IPS-20b (cell line): ENCODE measurements at regions not wholly inside any gene's neighbourhood (a gene's known extent, or its start where the extent isn't known, plus 50 kb on each side); places are given as distances from the start of the nearest gene placed in this dataset.

Source experiments
- H3K27ac ChIP-seq: one replicate; pipeline ENCODE4 v1.5.1; 2013; ENCODE audit warnings: low read length
- H3K27me3 ChIP-seq: 2 replicates; pipeline ENCODE4 v1.6.1; 2013; ENCODE audit warnings: mild to moderate bottlenecking, low read length, inconsistent platforms; ENCODE audit not compliant: insufficient read depth
- H3K36me3 ChIP-seq: 2 replicates; pipeline ENCODE4 v1.6.1; 2013; ENCODE audit warnings: low read depth, mild to moderate bottlenecking, inconsistent platforms, low read length, moderate library complexity; ENCODE audit not compliant: insufficient read depth
- H3K4me1 ChIP-seq: 2 replicates; pipeline ENCODE4 v1.6.1; 2013; ENCODE audit warnings: mild to moderate bottlenecking, control low read depth, inconsistent platforms, low read length, moderate library complexity; ENCODE audit not compliant: insufficient read depth
- H3K4me3 ChIP-seq: 2 replicates; pipeline ENCODE4 v1.5.1; 2013; ENCODE audit warnings: mild to moderate bottlenecking, low read length, inconsistent platforms
- H3K9ac ChIP-seq: 2 replicates; pipeline ENCODE4 v1.6.1; 2013; ENCODE audit warnings: low read depth, mild to moderate bottlenecking, inconsistent platforms, low read length, moderate library complexity
- H3K9me3 ChIP-seq: 2 replicates; pipeline ENCODE4 v1.6.1; 2013; ENCODE audit warnings: mild to moderate bottlenecking, low read depth, low read length, inconsistent platforms; ENCODE audit not compliant: insufficient read depth

DNA sequence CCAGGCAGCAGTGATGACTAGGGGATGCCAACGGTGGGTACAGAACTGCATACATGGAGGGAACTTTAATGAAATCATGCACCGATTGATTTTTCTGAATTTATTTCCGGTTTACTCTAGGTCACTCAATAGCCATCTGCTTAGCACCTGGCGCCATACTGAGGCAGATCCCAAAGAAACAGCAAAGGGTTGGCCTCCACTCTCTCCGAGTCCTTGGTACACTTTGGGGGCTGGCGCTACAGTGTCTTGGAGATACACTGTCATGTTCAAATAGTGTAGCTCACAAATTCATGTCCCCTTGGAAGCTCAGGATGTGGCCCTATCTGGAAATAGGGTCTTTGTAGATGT lies 116.3 kb downstream of the BOD1 start:
- Histone ChIP-seq H3K4me3 (no peak overlapping the region), H3K9me3 (no peaks in the 10 kb centered on the region), H3K9ac (no peak overlapping the region), H3K4me1 (peaks cover 8% of the 10 kb centered on the region; the same call in 1 of the 2 replicates), H3K36me3 (no peaks in the 10 kb centered on the region), H3K27ac (no peak overlapping the region), H3K27me3 (no peaks in the 10 kb centered on the region)

DNA sequence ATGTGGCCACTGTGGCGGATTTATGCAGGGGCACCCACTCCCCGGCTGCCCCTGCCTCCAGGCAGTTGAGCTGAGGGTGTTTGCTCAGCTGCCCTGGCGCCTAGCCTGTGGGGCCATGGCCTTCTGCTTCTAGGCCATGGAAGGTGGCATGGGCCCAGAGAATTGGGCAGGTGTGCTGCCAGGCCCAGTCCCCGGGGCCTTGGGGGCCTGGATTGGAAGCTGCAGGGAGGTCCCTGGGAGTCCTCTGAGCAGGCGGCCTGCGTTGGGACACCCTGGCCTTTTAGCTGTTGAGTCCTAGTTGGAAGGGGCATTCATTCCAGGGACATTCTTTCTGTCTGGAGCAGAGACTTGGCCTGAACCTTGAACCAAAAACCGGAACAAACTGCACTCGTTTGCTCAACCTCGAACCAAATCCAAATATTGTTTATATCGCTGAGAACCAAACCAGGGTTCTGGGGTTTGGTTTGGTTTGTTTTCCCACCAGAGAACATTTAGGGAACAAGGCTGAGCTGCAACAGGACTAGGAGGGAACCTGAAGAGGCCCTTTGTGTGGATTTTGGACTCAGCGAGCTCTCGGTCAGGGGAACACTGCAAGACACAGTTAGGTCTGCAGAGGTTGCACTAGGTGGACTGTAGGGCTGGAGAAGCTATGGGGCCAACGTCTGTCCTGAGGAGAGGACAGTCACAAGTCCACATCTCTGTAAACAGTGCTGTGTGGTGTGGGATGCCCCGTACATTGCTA lies 116.8 kb downstream of the BOD1 start:
- Histone ChIP-seq H3K27ac (no peak overlapping the region), H3K27me3 (no peaks in the 10 kb centered on the region), H3K9ac (no peak overlapping the region; the same call in 1 of the 2 replicates), H3K36me3 (no peaks in the 10 kb centered on the region), H3K4me1 (peaks cover 8% of the 10 kb centered on the region; the same call in 1 of the 2 replicates), H3K4me3 (no peak overlapping the region), H3K9me3 (no peaks in the 10 kb centered on the region)

DNA sequence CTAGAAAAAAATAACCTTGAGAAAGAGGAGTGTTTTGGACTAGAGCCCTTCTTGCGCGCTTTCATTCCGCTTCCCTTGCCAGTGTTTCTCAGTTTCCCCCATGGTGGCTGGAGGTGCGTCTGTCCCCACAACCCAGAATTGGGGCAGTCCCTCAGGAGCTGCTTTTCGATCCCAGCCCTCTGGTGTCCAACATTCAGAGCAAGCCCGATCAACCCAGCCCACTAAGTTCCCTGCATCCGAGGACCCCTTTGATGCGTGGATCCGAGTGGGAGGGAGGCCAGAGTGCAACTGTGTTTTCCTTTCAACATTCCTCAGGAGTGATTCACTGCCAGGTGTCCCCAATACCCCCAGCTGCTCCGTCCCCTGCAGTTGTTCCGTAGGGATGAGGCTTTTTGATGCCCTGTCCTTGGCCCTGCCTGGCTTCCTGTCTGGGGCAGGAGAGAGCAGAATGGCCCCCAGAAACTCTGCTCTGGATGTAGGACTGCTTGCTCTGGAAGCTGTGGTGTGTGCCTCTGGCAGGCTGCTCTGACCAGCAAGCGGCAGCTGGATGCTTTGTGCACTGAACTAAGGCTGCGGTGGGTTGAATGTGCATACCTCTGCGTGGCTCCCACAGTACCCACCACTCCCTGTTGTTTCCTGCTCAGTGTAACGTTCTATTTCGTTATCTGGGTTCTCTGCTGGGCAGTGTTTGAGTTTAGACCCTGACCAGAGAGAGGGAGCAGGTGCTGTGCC lies 117.5 kb downstream of the BOD1 start:
- peaks cover 8% of the 10 kb centered on the region; the same call in 1 of the 2 replicates for H3K4me1 ChIP-seq
- no peak overlapping the region for H3K27ac ChIP-seq
- H3K9ac ChIP-seq: no peak overlapping the region; the same call in 1 of the 2 replicates
- H3K9me3 ChIP-seq: no peaks in the 10 kb centered on the region
- H3K4me3 ChIP-seq: no peak overlapping the region
- no peaks in the 10 kb centered on the region for H3K36me3 ChIP-seq
- no peaks in the 10 kb centered on the region for H3K27me3 ChIP-seq

DNA sequence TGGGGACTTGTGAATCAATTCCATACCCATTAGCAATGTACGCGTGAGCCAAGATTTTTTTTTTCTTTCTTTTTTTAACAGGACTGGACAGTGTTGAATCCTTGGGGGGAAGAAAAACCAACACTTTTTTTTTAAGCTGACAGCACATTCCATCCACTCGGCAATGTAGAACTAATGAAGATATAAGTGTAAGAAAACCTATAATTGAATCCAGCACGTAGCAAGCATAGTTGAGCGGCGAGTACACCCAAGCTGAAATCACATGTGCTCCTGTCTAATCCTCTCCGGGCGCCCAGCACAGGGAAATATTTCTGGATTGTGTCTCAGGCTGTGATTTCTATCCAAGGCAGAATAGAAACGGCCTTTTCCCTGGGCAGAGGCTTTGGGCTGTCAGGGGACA lies 118.2 kb downstream of the BOD1 start:
- Histone ChIP-seq H3K27me3 (no peaks in the 10 kb centered on the region), H3K9ac (no peak overlapping the region), H3K27ac (no peak overlapping the region), H3K9me3 (no peaks in the 10 kb centered on the region), H3K36me3 (no peaks in the 10 kb centered on the region), H3K4me1 (peaks cover 8% of the 10 kb centered on the region; the same call in 1 of the 2 replicates), H3K4me3 (no peak overlapping the region)

DNA sequence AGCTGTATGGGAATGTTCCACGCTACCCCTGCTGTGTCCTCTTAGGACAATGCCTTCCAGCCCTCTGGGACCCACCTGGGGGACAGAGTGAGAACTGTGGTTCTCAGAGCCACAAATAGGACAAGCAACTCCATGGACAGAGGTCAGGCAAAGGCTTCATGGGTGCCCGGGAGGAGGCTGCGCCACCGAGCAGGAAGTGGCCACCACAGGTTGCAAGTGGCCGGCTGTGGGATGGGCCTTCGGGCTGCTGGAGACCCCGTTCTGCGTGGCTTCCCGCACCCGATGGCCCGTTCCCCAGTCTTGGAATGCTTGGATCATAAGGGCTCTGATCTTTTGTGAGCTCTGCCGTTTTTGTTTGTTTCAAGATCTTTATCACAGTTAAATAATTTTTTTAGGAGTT lies 118.8 kb downstream of the BOD1 start:
- Histone ChIP-seq H3K4me3 (no peak overlapping the region), H3K36me3 (no peaks in the 10 kb centered on the region), H3K27me3 (no peaks in the 10 kb centered on the region), H3K9me3 (no peaks in the 10 kb centered on the region), H3K9ac (no peak overlapping the region), H3K27ac (no peak overlapping the region), H3K4me1 (peaks cover 8% of the 10 kb centered on the region; the same call in 1 of the 2 replicates)

DNA sequence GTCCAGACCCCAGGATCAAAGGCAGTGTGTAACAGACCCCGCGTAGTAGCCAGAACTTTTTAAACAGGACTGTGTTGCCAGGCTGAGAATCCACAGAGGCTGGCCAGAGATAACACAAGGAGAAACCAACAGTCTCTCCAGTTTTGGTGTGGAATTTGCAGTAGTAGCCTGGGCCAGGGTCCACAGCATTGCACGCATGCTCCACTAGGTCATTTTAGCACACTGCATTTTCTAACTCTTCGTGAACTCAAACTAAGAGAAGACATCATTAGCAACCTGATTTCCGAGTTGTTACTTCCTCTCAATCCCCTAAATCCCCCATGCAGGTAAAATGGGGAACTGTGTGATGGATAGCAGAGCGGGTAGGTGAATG lies 119.6 kb downstream of the BOD1 start:
- H3K27ac ChIP-seq: no peak overlapping the region
- H3K9ac ChIP-seq: no peak overlapping the region
- peaks cover 8% of the 10 kb centered on the region; the same call in 1 of the 2 replicates for H3K4me1 ChIP-seq
- no peaks in the 10 kb centered on the region for H3K36me3 ChIP-seq
- no peaks in the 10 kb centered on the region for H3K27me3 ChIP-seq
- no peaks in the 10 kb centered on the region for H3K9me3 ChIP-seq
- H3K4me3 ChIP-seq: no peak overlapping the region

DNA sequence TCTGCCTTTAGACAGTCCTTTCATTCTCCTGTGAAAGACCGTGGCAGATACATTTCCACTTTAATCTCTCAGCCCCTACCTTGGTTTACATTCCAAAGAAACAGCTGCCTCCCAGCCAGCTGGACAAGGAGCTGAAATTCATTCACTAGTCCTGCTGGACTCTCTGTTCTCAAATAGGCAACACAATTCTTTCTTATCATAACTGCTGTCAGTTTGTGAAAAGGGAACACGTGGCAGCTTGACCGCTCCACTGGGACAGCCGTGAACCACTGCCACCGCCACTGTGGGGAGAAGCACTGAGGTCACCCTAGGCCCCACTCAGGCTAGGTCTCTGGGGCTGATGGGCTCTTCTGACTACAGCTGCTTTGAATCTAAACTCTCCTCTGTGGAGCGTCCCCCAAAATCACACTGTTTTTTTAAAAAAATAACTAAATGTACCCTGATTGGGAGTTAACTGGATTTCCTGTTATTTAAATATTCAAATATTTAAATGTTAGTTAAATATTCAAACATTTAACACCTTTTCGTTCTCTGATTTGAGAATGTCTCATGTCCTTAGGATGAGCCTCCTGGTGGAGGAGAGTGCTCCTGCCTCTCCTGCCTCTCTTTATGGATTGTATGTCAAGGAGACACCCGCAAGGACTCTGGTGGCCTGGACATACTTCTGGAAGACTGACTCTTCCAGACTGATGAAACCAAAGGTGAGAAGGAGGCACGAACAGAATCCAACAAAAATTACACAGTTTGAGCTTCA lies 120.1 kb downstream of the BOD1 start:
- Histone ChIP-seq H3K4me3 (no peak overlapping the region), H3K9ac (no peak overlapping the region), H3K36me3 (no peaks in the 10 kb centered on the region), H3K27me3 (no peaks in the 10 kb centered on the region), H3K9me3 (no peaks in the 10 kb centered on the region), H3K27ac (no peak overlapping the region), H3K4me1 (peaks cover 8% of the 10 kb centered on the region; the same call in 1 of the 2 replicates)

DNA sequence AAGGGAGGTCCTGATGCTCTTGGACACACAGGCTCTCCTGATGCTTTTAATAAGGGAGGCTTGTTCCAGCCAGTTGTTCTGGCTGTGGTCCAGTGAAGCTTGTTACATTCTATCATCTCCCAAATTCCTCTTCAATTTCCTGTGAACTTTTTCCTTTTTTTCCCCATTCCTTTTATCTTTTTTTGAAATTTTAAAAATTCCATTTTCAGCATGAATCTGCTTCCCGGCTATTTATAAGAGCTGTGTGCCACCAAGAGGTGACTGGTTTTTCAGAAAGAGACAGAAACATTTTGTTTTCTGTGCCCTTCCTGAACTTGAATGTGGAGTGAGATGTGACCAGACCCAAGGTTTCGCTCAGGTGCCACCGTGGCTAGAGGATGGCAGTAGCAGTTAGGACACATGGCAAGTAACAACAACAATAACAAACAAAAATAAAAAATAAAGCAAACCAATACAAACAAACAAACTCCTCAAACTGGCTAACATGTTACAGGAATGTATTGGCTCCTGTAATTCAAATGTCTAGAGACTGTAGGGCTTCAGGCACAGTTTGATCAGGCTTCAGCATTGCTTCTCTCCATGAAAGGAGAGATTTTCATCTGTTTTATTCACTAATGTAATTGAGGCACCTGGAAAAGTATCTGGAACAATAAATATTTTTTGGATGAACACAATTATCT lies 121.1 kb downstream of the BOD1 start:
- Histone ChIP-seq H3K4me1 (peaks cover 8% of the 10 kb centered on the region; the same call in 1 of the 2 replicates), H3K9me3 (no peaks in the 10 kb centered on the region), H3K9ac (no peak overlapping the region), H3K4me3 (no peak overlapping the region), H3K27me3 (no peaks in the 10 kb centered on the region), H3K27ac (no peak overlapping the region), H3K36me3 (no peaks in the 10 kb centered on the region)

DNA sequence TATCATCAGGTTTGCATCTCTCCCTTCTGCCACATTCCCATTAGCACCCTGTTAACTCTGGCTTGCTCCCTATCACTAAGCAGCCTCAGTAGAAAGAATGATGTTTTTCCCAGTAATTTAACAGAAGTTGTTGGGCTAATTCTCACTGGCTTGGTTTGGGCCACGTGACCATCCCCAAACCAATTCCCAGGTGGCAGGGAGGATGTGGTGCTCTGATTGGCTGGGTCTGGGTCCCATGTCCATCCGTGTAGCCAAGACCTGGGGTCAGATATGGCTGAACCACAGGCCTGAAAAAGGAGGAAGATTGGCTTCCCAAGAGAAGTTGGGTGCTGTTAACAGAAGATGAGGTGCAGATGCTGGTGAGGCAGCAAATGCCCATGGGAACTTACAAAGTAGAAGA lies 122.0 kb downstream of the BOD1 start:
- H3K9me3 ChIP-seq: no peaks in the 10 kb centered on the region
- no peaks in the 10 kb centered on the region for H3K27me3 ChIP-seq
- H3K36me3 ChIP-seq: no peaks in the 10 kb centered on the region
- H3K4me1 ChIP-seq: peaks cover 8% of the 10 kb centered on the region; the same call in 1 of the 2 replicates
- no peak overlapping the region for H3K9ac ChIP-seq
- no peak overlapping the region for H3K4me3 ChIP-seq
- H3K27ac ChIP-seq: no peak overlapping the region

DNA sequence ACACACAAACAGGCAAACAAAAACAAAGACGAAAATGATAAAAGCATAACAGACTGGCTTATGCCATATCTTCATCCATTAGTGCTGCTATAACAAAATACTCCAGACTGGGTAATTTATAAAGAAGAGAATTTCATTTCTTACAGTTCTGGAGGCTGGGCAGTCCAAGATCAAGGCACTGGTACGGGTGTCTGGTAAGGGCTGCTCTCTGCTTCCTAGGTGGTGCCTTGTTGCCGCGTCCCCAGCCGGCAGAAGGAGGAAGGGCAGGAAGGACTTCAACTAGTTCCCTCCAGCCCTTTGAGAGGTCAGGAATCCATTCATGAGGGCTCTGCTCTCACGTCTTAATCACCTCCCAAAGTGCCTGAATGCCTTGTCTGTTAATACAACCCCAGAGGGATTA lies 122.6 kb downstream of the BOD1 start:
- Histone ChIP-seq H3K9ac (no peak overlapping the region), H3K9me3 (no peaks in the 10 kb centered on the region), H3K27ac (no peak overlapping the region), H3K27me3 (no peaks in the 10 kb centered on the region), H3K4me3 (no peak overlapping the region), H3K36me3 (no peaks in the 10 kb centered on the region), H3K4me1 (peaks cover 6% of the 10 kb centered on the region; the same call in 1 of the 2 replicates)

DNA sequence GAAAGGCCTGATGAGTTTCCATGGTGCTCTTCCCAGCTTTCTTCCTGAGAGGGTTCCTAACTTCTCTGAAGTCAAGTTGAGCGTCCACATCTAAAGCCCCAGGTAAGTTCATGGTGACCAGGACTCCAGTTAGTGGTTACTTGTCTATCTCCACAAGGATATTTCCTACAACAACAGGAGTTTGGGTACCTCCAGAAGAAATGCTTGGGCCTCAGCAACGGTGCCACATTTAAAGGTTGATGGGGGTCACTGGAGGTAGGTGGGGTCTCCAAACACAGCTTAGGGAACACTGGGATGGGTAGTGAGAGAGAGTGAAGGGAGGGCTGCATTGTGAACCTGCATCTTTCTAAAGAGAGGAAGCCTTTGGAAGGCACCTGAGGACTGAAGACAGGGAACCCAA lies 123.4 kb downstream of the BOD1 start:
- Histone ChIP-seq H3K4me3 (no peak overlapping the region), H3K9me3 (no peaks in the 10 kb centered on the region)

More for the DNA sequence above, 123.4 kb downstream of the BOD1 start:
- H3K27me3 ChIP-seq: no peaks in the 10 kb centered on the region
- no peaks in the 10 kb centered on the region for H3K4me1 ChIP-seq
- H3K9ac ChIP-seq: no peak overlapping the region
- H3K36me3 ChIP-seq: no peaks in the 10 kb centered on the region
- H3K27ac ChIP-seq: no peak overlapping the region
